ENCODE measurements at regions not wholly inside any gene's neighbourhood (a gene's known extent, or its start where the extent isn't known, plus 50 kb on each side); places are given as distances from the start of the nearest gene placed in this dataset.

DNA sequence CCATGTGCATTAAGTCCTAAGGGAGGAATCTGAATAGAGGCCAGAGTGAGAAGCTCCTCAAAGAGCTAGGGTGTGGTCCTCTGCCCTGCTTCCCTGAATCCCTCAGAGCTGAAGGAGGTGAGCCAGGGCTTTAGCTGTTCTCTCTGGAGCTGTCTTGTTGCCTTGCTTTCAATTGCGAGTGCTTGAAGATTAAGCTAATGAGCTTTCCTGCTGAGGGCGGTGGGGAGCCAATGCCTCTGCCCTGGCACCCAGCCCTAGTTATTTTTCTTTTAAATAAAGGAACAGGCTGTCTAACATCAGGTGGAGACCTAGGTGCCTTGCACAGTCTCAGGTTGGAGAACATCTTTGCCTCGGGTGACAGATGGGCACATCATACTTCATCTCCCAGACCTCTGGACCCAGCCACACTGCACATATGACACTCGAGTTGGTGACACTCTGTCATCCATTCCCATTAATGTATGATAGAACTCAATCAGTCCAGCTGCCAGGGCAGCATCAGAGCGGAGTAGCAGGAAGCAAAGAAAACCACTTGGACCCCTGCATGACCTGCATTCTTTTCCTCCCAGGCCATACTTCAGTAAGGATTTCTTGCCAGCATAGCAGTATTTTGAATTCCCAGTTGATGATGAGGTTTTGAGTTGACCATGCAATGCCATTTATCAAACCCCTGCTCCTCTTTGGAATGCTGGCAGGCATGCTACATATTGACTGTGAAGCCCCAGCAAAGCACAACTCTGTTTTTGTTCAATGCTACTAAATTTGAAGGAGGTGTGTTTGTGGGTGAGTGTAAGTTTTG lies 292.7 kb downstream of the RNF144A start:
- DNase-seq (ENCODE audit: low read depth, low spot score), result no peak

DNA sequence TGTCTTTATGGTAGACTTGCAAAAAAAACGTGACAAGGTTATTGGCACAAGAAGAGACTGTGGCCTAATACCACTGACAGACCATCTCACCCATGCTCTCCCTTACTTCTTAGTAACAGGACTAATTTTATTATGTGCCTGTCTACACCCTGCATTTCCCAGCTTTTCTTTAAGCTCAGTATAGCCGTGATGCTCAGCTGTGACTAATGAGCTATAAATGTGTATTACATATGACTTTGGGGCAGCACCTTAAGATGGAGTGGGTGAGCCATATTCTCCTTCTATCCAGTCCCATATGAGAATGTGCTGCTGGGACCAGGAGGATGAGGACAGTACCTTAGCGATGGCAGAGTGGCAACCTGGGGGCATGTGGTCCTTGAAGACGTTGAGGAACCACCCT lies 293.5 kb downstream of the RNF144A start:
- DNase-seq (ENCODE audit: low read depth, low spot score), result no peak

DNA sequence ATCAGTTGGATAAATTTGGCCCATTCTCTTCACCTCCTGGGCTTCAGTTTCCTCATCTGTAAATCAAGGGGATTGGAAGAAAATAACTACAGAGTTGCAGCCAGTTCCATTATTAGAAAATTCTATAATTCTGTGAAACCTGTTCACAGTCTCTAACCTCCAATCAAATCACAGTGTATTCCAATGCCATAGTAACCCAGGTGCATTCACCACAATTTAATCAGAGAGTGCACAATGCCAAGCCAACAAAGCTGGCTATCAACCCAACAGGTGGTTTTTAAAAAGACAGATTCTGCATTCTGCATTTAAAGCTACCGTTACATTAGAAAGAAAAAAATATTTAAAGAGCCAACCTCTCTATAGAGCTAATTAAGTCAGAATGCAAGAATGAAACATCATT lies 308.6 kb downstream of the RNF144A start:
- DNase-seq (ENCODE audit: low read depth, low spot score), result no peak

DNA sequence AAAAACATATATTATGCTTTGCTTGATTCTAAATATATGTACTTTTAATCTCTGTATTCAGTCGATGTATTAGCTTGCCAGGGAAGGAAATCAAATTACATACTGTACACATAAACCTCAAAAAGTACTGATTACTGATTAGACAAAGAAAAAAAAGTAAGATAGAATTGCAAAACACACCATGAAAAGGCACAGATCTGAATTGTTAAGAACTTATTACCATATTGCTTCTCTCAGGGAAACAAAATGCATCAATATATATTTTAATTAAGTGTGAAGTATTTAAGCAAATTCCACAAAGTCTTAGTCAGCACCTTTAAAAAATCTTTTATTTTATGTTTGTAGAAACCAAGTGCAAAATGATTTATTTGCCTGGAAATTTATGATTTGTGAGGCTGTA lies 309.3 kb downstream of the RNF144A start:
- no peak for DNase-seq (ENCODE audit: low read depth, low spot score)

DNA sequence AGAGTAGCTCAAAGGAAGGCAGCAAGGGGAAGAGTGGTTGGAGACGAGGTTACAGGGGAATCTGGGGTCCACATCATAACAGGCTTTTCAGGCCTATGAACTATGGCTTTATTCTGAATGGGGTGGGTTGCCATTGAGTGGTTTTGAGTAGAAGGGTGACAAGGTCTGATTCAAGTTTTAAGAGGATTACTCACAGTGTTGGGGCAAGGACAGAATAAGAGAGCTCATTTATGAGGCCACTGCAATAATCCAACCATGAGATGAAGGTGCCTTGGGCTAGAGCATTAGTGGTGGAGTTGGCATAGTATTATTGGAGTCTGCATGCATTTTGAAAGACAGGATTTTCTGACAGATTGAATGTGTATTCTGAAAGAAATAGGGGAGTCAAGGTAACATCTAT lies 315.9 kb downstream of the RNF144A start:
- DNase-seq (ENCODE audit: low read depth, low spot score), result no peak

DNA sequence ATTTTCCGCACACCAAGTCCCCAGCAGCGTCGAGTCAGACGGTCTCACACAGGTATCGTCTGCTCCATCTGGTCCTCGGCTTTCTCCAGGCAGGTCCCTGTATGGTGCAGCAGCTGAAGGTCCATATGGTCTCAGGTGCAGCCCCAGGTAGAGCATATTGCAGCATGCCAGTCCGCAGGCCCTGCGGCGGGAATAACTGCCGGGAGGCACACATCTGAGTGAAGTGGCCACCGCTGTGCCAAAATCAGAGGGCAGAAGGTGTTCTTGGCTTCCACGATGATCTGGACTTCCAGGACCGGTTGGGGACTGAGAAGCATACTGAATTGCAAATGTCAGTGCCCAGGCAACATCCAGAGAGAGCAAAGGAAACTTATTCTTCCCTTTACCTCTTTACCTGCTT lies 320.3 kb downstream of the RNF144A start:
- no peak for DNase-seq (ENCODE audit: low read depth, low spot score)

DNA sequence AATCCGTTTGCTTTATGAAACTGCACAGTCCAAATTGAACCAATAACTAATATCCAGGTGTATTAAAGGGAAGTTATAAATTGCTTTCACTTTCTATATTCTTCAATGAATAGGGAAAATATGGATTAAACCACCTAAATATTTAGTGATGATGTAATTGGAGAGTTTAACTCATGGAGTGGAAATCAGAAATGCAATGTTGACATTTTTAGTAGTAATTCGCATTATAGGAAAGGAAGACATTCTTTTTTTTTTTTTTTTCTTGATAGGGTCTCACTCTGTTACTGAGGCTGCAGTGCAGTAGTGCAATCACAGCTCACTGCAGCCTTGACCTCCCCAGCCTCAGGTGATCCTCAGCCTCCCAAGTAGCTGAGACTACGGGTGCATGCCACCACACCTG lies 321.9 kb downstream of the RNF144A start:
- no peak for DNase-seq (ENCODE audit: low read depth, low spot score)

DNA sequence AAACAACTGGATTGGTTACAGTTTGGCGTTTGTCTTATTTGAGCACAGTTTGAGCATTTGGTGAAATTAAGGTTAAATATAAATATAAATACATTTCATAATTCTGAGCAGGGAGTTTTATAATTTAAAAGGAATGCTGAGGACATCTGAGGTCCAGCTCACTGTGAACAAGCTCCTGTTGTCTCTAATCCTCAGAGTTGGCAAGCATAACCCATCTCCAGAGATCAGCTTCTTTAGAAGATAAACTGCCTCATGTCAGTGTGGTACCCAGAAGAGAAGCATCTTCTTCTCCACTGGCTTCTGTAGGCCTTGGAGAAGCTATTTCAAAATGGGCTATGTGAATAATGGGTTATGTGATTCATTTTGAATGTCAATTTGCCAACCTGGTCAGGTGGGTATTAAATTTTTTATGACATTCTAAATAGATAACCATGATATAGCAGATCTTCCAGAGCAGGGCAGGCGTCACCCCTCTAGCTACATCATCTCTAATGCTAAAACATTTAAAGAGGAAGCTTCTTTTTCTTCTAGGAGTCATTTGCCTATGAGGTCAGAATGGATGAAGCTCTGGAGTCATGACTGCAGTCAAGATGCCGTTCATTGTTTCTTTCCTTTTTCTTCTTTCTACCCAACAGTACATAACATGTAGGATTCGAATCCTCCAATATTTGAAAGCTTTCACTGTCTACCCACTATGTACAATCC lies 324.0 kb downstream of the RNF144A start:
- no peak for DNase-seq (ENCODE audit: low read depth, low spot score)

DNA sequence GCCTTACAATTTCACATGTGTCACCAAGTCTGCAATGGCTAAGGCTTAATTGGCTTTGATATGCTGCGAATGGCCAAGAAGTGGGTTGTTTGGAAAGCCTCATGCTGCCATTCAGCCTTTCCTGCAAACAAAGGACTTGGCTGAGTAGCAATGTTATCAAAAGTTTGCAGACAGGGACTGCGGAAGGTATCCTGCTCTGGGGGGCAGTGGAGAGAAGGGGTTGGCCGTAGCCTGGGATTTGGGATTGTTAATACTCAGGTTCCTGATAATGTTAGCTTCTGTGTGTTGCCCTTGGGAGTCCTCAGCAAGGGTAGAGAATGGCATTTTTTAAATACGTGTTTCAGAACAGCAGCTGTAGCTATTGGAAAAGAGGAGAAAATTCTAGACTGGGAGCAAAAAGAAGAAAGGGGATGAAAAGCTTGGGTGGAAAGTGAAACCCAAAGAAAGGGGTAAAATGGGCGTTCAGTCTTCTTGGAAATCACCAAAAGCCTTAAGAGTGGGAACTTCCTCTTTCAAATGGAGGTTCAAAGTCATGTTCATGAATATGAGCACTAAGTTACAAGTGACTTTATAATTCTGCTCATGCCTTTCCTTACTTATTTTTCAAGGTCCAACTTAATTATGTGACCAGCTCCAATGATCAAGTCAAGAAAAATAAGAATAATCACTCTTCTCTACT lies 325.1 kb downstream of the RNF144A start:
- DNase-seq (ENCODE audit: low read depth, low spot score), result no peak

DNA sequence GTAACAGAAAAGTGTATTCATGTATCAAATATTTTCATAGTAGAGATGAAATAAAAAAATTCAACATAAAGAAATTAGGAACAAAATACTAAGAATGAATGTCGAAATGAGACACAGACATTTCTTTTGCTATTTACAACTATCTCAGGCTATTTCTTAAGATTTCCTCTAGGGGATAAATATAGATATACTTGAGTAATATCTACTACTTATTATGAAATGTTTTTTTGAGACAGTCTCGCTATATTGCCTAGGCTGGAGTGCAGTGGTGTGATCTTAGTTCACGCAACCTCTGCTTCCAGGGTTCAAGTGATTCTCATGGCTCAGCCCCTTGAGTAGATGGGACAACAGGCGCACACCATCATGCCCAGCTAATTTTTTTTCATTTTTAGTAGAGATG lies 326.1 kb downstream of the RNF144A start:
- no peak for DNase-seq (ENCODE audit: low read depth, low spot score)

DNA sequence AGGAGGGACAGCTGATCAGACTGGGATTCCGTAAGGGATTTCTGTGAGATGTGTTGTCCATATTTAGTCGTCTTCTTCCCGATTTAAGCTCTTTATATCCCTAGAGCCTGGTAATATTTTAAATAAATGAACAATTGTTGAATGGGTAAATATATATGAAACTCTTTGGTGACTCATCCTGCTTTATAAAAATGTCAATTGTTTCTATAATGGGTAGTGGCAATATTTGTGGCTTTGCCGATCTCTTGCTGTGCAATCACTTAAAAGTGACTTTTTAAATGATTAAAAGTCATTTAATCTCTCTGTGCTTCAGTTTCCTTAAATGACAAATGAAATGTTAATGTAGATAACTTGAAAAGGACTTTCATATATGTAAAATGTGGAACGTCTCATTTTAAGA lies 339.2 kb downstream of the RNF144A start:
- DNase-seq (ENCODE audit: low read depth, low spot score), result no peak

DNA sequence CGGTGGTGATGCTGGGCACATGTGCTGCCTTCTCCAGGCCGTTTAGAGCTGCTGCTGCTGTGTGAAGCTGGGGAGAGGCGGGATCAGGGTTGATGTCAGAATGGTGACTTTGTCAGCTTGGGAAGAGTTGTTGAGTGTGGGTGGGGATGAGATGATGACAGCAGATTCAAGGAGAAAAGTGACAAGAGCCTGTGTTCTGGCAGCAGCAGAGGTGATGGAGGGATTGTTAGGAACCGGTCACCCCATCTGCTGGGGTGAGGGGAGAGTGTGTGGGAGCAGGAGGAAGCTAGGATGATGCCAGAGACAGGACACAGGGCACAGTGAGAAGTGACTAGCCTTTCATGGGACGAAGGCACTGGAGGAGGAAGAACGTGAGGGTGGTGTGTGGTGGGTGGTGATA lies 345.5 kb downstream of the RNF144A start:
- DNase-seq (ENCODE audit: low read depth, low spot score), result no peak

DNA sequence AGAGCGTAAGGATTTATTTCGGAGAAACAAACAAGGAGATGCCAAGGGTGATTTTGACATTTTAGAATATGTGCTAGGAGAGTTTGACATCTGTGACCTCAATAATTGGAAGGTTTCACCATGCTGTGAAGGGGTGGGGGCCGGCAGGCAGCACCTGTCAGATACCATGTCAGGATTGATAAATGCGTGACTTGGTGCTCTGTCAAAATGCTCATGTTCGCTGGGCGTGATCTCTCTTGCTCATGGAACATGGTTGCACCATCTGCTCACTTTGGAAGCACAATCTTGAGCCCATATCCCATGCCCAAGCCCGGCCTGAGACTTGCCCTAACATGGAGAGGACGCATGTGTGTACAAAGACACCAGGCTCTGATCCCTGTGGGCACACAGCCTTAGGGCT lies 347.6 kb downstream of the RNF144A start:
- DNase-seq (ENCODE audit: low read depth, low spot score), result no peak

DNA sequence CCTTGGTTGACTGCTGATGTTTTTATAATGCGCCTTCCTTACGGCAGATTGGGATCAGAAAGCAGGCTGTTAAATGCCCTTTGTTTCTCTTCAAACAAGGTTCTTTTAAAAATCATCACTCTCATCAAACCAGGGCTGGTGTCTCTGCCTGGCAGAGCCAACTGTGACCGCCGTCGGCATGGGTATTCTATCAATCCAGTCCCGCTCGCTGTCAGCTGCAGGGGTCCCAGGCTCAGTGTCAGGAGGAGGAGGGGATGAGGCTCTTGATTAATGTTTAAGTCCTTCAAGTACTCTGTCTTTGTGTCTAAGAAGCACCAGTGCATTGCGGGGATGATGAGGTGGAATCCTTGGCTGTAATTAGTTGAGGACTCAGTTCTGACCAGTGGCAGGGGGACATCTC lies 348.1 kb downstream of the RNF144A start:
- no peak for DNase-seq (ENCODE audit: low read depth, low spot score)

DNA sequence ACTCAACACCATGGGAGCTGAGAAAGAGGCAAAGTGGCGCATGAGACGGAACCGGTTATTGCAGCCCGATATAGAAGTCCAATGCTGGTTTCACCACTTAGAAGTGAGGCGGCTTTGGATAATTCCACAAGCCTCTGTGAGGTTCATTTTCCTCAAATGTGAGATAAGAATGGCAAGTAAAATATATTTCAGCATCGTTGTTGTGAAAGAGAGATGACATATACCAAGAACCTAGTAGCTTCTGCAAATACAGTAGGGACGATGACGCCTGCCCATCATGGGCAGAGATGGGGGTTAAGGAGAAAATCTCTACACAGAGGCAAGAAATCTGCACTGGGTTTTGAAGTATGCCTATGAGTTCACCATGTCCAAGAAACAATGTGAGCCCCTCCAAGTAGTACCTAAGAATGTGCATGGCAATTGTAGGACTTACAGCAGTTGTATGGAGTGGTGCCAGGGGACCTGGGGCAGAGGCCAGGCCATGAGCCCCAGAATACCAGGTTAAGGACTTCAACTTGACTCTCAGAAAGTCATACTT lies 352.0 kb downstream of the RNF144A start:
- DNase-seq (ENCODE audit: low read depth, low spot score), result no peak

DNA sequence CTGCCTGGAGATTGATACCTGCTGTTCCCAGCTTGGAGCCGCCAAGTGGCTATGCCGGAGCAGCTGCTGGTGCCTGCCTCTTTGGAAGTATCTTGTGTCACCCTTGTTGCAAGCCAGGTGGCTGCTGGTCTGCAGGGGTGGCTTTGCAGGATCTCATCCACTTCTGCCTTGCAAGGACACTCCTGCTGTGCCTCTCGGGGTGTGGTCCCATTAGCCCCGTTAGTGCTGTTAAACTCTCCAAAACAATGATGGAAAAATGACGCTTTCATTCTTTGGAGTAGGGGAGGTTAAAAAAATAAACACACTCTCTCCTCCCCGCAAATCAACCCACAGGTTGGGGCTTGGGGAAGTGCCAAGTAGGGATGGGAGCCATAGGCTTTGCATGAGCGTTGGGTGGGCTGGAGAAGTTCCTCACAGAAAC lies 352.8 kb downstream of the RNF144A start:
- no peak for DNase-seq (ENCODE audit: low read depth, low spot score)

DNA sequence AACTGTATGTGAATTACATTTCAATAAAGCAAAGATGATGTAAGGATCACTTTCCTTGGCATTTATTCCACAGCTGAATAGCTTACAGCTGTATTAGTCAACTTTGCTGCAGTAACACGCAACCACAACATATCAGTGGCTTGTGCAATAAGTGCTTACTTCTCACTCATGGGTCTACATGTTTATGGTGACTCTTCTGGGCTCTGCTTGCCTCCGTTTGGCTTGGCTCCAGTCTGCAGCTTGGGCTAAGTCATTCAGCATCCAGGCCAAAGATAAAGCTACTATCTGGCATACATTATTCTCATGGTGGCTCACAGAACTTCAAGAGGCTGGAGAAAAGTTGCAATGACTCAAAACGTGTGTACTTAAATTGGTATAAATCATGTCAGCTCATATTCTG lies 355.0 kb downstream of the RNF144A start:
- no peak for DNase-seq (ENCODE audit: low read depth, low spot score)

DNA sequence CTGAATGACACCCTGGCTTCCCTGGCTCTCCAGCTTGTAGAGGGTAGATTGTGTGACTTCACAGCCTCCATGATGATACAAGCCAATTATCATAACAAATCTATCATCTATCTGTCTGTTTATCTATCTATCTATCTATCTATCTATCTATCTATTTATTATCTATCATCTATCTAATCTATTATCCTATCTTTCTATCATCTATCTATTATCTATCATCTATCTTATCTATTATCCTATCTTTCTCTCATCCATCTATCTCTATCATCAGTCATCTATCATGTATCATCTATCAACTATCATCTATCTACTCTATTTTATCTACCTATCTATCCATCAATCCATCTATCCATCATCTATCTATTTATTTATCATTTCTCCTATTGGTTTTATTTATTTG lies 361.8 kb downstream of the RNF144A start:
- DNase-seq (ENCODE audit: low read depth, low spot score), result no peak

DNA sequence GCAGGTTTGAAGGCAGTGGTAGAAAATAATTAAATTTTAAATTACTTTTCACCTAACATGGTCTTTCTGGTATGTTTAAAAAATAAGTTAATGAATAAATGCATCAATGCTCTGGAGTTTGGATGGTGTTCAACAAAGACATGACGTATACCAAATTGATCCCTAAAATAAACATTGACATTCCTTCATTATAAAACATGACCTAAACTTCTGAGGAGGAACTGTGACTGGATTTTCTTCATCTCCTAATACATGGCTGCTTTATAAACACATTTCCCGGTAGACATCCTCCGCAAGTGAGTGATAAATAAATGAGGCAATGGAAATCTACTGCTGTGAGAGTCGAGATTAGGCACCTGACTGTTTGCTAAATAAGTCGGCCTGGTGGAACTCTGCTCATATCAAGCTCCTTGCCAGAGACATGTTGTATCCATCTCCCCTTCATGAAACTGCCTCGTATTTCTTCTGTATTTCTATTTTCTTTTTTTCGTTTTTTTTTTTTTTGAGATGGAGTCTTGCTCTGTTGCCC lies 362.3 kb downstream of the RNF144A start:
- DNase-seq (ENCODE audit: low read depth, low spot score), result no peak

DNA sequence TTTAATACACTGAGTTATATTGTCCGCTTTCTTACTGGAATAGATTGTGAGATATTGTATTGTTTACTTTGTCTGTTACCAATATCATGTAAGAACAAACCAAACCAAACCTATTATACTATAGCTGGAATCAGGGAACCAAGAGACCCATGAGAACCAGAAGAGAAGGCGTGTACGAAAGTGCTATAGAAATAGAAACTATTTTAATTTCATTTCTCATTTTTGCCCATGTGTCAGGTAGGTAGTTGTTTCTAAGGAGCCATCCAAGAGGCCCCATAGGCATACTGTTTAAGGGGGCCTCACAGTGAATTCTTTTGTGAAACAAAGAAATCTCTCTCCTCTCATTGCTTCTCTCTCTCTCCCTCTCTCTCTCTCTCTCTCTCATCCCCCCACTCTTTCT lies 363.6 kb downstream of the RNF144A start:
- DNase-seq (ENCODE audit: low read depth, low spot score), result no peak

DNA sequence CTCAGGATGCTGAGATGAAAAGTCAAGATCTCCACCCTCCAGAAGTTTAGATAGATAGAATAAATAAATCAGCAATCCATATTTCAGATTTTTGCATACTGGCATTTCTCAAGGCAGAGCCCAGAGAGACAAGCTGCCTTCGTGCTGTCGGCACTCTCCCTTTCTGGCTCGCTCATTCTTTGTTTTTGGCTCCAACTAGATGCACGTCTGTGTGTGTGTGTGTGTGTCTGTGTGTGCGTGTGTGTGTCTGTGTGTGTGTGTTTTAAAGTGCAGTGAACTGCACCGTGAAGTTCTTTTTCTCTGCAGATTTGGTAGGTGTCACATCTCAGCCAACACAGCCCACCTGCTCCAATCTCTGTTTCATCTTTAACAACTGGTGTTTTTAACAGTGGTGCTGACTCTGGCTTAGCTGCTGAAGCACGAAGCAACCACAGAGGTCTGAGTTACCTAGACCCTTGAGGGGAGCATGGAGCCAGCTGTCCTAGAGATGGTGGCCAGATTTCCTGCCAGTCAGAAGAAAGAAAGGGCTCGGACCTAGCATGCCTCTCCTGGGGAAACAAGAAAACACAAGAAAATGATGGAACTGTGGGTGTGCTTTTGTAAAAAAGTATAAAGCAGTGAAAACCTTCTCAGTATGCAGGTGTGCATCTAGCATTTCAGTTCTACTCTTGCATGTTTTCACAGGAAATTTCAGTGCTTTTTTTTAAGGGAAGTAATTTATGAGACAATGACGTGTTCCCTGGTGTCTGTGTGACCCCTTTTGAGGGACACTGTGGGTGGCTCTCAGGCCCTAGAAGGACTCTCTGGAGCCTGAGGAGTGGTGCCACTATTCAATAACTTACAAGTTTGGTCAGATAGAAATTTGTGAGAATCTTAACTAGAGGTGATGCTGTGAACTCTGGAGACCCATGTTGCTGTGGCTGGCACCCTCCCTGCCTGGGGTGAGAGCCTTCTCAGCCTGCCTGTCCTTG lies 364.3 kb downstream of the RNF144A start:
- no peak for DNase-seq (ENCODE audit: low read depth, low spot score)

Data from smooth muscle cell of the brain vasculature (primary cell).